Heart right ventricle (tissue), 16 donors: ENCODE measurements at regions not wholly inside any gene's neighbourhood (a gene's known extent, or its start where the extent isn't known, plus 50 kb on each side); places are given as distances from the start of the nearest gene placed in this dataset.

Experiments used
- ATAC-seq, 8 donors: fragments of 200-7000 bp; cut with Tn5 transposase; one replicate each; pipeline ENCODE4 v1.9.1; 2020; ENCODE audit warnings: mild to moderate bottlenecking in 8 of 8, moderate library complexity in 8 of 8, moderate number of reproducible peaks in 1 of 8
- DNase-seq, 2 donors: peaks; one replicate each; pipeline ENCODE4 v3.0.0-alpha.2; 2020
- H3K27ac ChIP-seq, 10 donors: fragments of 200-600 bp; sonication (generic) in 2 of 10; one replicate each; pipeline versions ENCODE4 v1.5.0 to v1.8.0; 2020 to 2022; ENCODE audit warnings: mild to moderate bottlenecking in 3 of 10
- H3K27me3 ChIP-seq, 7 donors: fragments of 200-600 bp; one replicate each; pipeline ENCODE4 v1.8.0; 2021 to 2022; ENCODE audit warnings: mild to moderate bottlenecking in 2 of 7
- H3K36me3 ChIP-seq, 9 donors: fragments of 200-600 bp; sonication (generic) in 1 of 9; one replicate each; pipeline versions ENCODE4 v1.5.0 to v1.8.0; 2020 to 2022; ENCODE audit warnings: mild to moderate bottlenecking in 2 of 9
- H3K4me1 ChIP-seq, 9 donors: fragments of 200-600 bp; sonication (generic) in 1 of 9; one replicate each; pipeline versions ENCODE4 v1.5.0 to v1.8.0; 2020 to 2022; ENCODE audit warnings: mild to moderate bottlenecking in 4 of 9
- H3K4me3 ChIP-seq, 10 donors: fragments of 200-600 bp; sonication (generic) in 2 of 10; one replicate each; pipeline versions ENCODE4 v1.5.0 to v1.8.0; 2020 to 2022; ENCODE audit warnings: mild to moderate bottlenecking in 7 of 10, moderate library complexity in 2 of 10
- H3K9me3 ChIP-seq, 11 donors: fragments of 200-600 bp in 10 of 11; sonication (generic) in 2 of 11; one replicate each; pipeline versions ENCODE4 v1.5.0 to v1.8.0; 2013 to 2022; ENCODE audit warnings: mild to moderate bottlenecking in 2 of 11, control low read depth in 1 of 11, moderate library complexity in 1 of 11
- CTCF ChIP-seq, 9 donors: fragments of 200-600 bp; sonication (generic) in 2 of 9; IDR thresholded peaks; one replicate each; pipeline versions ENCODE4 v1.5.0 to v1.8.0; 2021 to 2022; ENCODE audit warnings: antibody characterized with exemption in 9 of 9, mild to moderate bottlenecking in 5 of 9, moderate library complexity in 1 of 9
- WGBS, 2 donors: extraction: QIAGEN DNeasy Blood & Tissue Kit; methylation state at CpG; one replicate each; pipeline ENCODE4 v1.1.7; 2013; ENCODE audit warnings: inconsistent platforms in 1 of 2; 5-methylcytosine and 5-hydroxymethylcytosine counted together
- intact Hi-C, 10 donors: fragments of 100-400 bp; cut with DNase I; formaldehyde crosslinking; loops; one replicate each; pipeline versions ENCODE4 v1.11.1 to v1.14.2; 2022
- donor health status: Arrhythmogenic right ventricular cardiomyopathy.
- donor health status: ischemic (EF 13 %, LVEDD 7.1; RV severe dilation, severe dysfunction).
- donor health status: healthy with polysubstance abuse.
- donor health status: DM: no; HTN: yes; CAD: no.
- donor health status: DM: no; HTN: no; CAD: no.
- donor health status: ischemic (EF 25% LVEDD 6.9; RV normal size, moderate dysfunction).
- donor health status: ischemic (EF 25% LVEDD 5.7; RV mildly dilated, moderate dysfunction).
- donor health status: healthy.
- donor health status: DM: yes; HTN: yes; CAD: no.
- donor health status: Ischemic cardiomyopathy.
- donor health status: ischemic (EF 35%, LVEDD 5.7; RV mildly dilated, moderate dysfunction).
- donor health status: nonischemic (EF 11% LVEDD 7.7; RV severe dilation, severe dysfunction).
- donor health status: DM: yes; HTN: yes; CAD: no.
- donor health status: PGD.
- donor health status: ischemic (EF 29% LVEDD 5.4; RV normal size, mild dysfunction).
- donor health status: nonischemic (EF 23%, LVEDD 6.1; RV moderate dilation, normal function).

- no peak for ATAC-seq
- no peak for TF ChIP-seq CTCF (IDR thresholded peaks at IDR 0.05)
- 81 to 94% methylated on average over 4 of the region's 4 CpGs for WGBS, 2 donors
- H3K4me3 ChIP-seq, result no peak overlapping the region
- no peaks in the 10 kb centered on the region for H3K36me3 ChIP-seq
- no peaks in the 10 kb centered on the region for H3K4me1 ChIP-seq
- DNase-seq, result no peak
- no peaks in the 10 kb centered on the region for H3K9me3 ChIP-seq
- no peak overlapping the region for H3K27ac ChIP-seq
- H3K27me3 ChIP-seq, result peaks cover 0 to 3% (median 0%) of the 10 kb centered on the region in 7 donors
- intact Hi-C loops, result no loop called here
These were observed 221.2 kb downstream of the IGSF11 start for GRCh38 chr3:118813472-118813871.

DNA sequence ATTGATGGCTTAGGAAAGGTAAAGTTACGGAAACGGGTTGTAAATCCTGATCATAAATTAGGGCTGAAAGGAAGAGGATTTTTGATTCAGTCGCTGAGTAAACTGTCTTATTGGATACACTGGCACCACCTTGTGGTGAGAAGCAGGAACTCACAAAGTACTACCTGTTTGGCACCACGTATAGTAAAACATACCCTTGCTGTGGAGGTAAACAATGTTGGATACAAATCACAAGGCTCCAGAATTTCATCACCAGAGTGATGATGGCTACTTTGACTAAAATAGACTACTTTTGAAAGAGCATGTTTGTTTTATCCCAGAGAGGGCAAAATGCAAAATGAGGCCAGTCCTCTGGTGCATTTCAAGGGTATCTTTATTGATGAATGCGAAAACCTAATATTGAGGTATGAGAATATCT, 216.9 kb downstream of the IGSF11 start:
- TF ChIP-seq CTCF (IDR thresholded peaks at IDR 0.05), result peak; percentile 44 to 84 (median 76)
- no peaks in the 10 kb centered on the region for H3K4me1 ChIP-seq
- intact Hi-C loops, result no loop called here
- H3K27me3 ChIP-seq, result peaks cover 0 to 3% (median 0%) of the 10 kb centered on the region in 7 donors
- no peak for DNase-seq
- peak in 3 of 8 donors; percentile 47 to 76 (median 57) for ATAC-seq
- H3K36me3 ChIP-seq, result no peaks in the 10 kb centered on the region
- 24 to 25% methylated on average over 5 of the region's 5 CpGs for WGBS, 2 donors
- no peaks in the 10 kb centered on the region for H3K9me3 ChIP-seq
- H3K4me3 ChIP-seq, result no peak overlapping the region
- no peak overlapping the region for H3K27ac ChIP-seq

DNA sequence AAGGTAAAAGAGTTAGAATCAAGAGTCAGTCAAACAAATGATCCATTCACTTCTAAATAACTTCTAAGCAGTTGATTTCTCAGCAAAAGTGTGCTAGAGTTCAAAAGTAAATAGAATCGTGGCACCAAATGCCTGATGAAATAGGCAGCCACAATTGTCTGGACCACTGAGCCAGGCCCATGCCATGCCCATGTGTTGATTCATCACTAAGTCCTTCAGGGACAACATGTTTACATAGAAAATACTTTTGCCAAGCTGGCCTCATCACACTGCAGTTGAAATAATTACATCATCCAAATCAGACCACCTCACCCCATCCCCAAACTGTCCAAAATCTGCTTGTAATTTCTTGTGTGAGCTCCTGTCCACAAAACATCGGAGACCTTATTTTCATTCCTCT, 216.3 kb downstream of the IGSF11 start:
- 66 to 77% methylated on average over 2 of the region's 2 CpGs for WGBS, 2 donors
- intact Hi-C loops, result no loop called here

GRCh38 chr3:118823626-118824025, 211.0 kb downstream of the IGSF11 start:
- H3K4me3 ChIP-seq, result no peak overlapping the region
- intact Hi-C loops, result no loop called here
- H3K9me3 ChIP-seq, result no peaks in the 10 kb centered on the region
- WGBS, 2 donors, result 76 to 83% methylated on average over 2 of the region's 2 CpGs
- H3K4me1 ChIP-seq, result no peaks in the 10 kb centered on the region
- no peak for TF ChIP-seq CTCF (IDR thresholded peaks at IDR 0.05)
- H3K36me3 ChIP-seq, result no peaks in the 10 kb centered on the region
- H3K27ac ChIP-seq, result no peak overlapping the region
- ATAC-seq, result no peak
- no peak for DNase-seq
- H3K27me3 ChIP-seq, result peaks cover 0 to 12% (median 0%) of the 10 kb centered on the region in 7 donors

More for the DNA sequence above, 216.3 kb downstream of the IGSF11 start:
- Histone ChIP-seq H3K27ac (no peak overlapping the region), H3K4me3 (no peak overlapping the region), H3K27me3 (peaks cover 0 to 3% (median 0%) of the 10 kb centered on the region in 7 donors), H3K4me1 (no peaks in the 10 kb centered on the region), H3K9me3 (no peaks in the 10 kb centered on the region), H3K36me3 (no peaks in the 10 kb centered on the region)
- no peak for ATAC-seq
- no peak for DNase-seq
- TF ChIP-seq CTCF (IDR thresholded peaks at IDR 0.05), result no peak
